ENCODE measurements at regions not wholly inside any gene's neighbourhood (a gene's known extent, or its start where the extent isn't known, plus 50 kb on each side); places are given as distances from the start of the nearest gene placed in this dataset.

GRCh38 chr13:97896446-97896845, 57.0 kb upstream of the IPO5 start:
- TF ChIP-seq L3MBTL2 (conservative IDR thresholded peaks at IDR 0.05) (no peak), SUZ12 (IDR thresholded peaks at IDR 0.05) (no peak), ARNT (IDR thresholded peaks at IDR 0.05) (no peak), SP1 (IDR thresholded peaks at IDR 0.05) (no peak), BHLHE40 (IDR thresholded peaks at IDR 0.05; ENCODE audit: borderline replicate concordance) (no peak), HDGF (IDR thresholded peaks at IDR 0.05; ENCODE audit: borderline replicate concordance) (no peak), CTBP1 (IDR thresholded peaks at IDR 0.05; ENCODE audit: borderline replicate concordance) (no peak), LEF1 (IDR thresholded peaks at IDR 0.05; ENCODE audit: borderline replicate concordance) (no peak), TARDBP (IDR thresholded peaks at IDR 0.05) (no peak), NFRKB (IDR thresholded peaks at IDR 0.05) (no peak), FOXM1 (IDR thresholded peaks at IDR 0.05; ENCODE audit: borderline replicate concordance) (no peak), ELF4 (IDR thresholded peaks at IDR 0.05) (no peak), FOXK2 (IDR thresholded peaks at IDR 0.05) (no peak), ZNF384 (IDR thresholded peaks at IDR 0.05) (no peak)
